NCI-H128 (cell line): ENCODE measurements at regions not wholly inside any gene's neighbourhood (a gene's known extent, or its start where the extent isn't known, plus 50 kb on each side); places are given as distances from the start of the nearest gene placed in this dataset.
"Not testable (repeated sequence)": the region's sequence is repeated elsewhere in the genome, so short reads cannot be mapped to it uniquely, and the experiment has no call there.

Experiments used
- DNase-seq: peaks from one replicate; lab custom pipeline; 2025; ENCODE audit not compliant: unreplicated experiment; lab: John Stamatoyannopoulos, UW

- no peak for DNase-seq
Measured at GRCh38 chr7:131803816-131804215, 247.4 kb upstream of the PODXL start.

DNA sequence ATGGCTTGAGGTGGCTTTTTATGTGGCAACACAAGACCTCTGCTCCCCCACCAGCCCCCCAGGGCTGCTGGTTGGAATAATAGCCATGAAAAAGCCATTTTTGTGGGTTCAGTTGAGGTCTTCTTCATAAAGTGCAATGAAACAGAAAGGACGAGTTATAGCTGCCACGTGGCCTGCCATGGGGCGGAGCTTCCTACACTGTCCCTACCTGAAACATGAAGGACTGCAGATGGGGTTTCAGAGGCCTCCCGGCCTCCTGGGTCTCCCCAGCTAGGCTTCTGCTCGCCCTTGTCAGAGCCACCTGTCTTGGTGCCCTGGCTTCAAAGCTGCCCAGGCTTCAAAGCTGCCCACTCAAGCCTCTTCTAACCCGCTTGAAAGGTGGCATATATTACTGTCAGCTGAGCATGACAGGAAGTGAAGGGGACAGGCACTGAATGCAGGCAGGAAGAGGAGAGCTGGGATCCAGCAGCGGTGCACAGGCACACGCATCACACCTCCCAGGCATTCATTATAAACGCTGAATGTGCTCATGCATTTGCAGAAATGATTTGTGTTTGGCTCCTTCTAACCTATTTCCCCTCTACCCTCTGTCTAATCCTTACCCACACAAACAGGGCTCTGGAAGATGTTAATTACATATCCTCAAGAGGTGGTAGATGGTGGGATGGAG lies 245.9 kb upstream of the PODXL start:
- DNase-seq = no peak

DNA sequence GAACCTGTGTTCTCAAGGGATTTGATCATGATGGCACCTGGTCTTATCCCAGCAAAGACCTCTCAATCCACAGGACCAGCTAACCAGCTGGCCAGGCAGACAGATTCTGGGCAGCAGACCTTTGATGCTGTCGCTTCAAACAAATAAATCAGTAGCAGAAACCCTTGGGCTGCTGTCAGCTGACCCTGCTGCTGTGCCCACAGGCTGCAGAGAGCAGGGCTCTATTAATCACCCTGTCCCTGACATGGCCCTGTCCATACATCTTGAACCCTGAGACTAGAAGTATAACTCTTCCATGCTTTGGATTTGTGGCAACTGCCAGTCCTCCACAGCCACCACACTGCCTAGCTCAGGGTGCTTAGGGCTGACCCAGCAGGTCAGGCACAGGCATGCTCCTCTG lies 244.1 kb upstream of the PODXL start:
- no peak for DNase-seq

GRCh38 chr7:131800008-131800407 lies 243.6 kb upstream of the PODXL start:
- no peak for DNase-seq

DNA sequence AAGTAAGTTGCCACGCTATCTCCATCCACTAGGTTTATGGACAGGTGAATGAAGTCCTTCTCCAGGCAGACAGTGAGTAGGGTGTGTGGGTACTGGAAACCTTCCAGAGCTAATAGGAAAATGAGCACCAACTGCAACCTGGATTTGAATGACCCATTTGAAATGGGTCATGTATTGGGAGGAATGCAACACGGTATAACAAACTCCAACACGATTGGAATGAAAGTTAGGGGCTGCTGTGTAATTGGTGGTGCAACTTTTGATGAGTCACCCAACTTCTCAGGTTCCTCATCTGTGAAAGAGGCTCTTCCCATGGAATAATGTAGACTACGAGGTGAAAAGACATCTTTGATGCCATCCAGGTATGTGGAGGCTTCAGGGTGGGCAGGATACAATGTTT lies 241.4 kb upstream of the PODXL start:
- no peak for DNase-seq

DNA sequence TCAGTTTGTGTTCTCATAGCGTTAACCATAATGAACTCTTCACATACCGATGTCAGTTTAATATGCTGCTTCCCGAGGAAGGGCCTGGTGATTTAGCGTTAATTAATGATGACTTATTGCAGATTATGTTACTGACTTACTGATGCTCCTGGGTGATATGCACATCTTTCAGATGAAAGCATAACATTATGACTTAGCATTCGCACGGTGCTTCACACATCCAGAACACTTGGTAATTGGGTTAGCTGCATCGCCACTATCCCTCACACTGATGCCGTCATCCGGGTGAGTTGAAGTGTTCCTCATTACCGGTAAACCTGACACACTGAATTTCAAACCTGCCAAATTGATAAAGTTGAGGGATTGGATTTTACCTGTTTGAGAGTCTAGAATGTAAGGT lies 239.0 kb upstream of the PODXL start:
- no peak for DNase-seq

GRCh38 chr7:131792311-131792710 lies 235.9 kb upstream of the PODXL start:
- no peak for DNase-seq

DNA sequence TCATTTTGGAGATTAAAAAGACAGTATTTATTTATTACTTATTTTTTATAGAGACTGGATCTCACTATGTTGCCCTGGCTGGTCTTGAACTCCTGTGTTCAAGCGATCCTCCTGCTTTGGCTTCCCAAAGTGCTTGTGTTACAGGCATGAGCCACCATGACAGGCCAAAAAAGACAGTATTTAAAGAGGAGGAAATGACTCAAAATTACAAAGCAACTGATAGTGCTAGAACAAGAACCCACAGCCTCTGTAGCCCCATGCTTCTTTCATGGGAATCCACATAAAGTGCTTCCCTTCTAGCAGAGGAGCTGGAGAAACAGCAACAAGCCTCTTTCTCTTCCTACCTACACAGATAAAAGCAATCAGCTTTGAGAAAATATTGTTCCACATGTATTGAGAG lies 230.7 kb upstream of the PODXL start:
- no peak for DNase-seq

DNA sequence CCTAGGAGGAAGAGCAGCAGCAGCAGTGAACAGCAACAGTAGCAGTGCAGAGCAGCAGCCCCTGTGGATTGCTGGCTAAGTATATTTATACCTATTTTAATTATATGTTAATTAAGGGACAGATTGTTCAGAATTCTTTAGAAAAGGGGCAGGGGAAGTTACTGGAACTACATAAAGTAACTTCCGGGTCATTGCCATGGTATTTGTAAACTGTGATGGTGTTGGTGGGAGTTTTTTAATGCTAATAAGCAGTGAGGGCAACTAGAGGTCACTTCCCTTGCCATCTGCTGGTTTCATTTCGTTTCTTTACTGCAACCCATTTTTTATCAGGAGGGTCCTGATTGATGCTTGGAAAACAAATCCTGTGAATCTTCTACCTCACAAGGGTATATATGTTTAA lies 229.8 kb upstream of the PODXL start:
- DNase-seq = no peak

- no peak for DNase-seq
Measured at GRCh38 chr7:131778601-131779000, 222.2 kb upstream of the PODXL start.

DNA sequence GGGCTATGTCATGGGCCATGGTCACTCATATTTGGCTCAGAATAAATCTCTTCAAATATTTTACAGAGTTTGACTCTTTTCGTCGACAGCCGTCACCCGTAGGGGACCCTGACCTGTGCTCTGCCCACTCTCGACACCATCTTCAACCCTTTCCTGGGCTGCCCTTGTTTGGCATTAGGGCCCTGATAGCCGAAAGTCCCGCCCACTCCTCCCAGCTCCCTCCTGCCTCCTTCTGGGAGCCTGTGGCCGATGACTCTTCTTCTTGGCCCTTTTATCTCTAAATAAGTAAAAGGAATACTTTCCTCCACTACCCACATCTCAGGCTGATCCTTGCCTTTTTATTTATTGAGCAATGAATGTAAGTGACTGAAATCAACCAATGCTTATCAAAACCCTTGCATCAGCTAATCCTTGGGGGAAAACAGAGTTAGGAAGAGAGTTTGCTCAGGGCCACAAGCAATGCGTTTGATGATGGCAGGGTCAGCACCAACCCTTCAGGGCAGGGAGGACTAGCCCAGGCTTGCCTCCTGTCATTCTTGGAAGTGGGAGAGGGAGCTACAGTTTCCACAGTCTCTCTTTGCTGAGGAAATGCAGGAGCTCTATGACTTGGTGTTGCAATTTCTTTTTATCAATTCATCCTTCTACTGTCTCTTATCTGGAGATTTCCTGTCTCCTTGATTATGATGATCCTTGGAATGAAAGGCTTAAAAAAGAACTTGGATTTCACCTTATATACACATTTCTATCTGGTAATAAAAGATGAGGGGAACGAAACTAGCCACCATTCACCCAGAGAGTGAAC lies 218.2 kb upstream of the PODXL start:
- DNase-seq = no peak

DNA sequence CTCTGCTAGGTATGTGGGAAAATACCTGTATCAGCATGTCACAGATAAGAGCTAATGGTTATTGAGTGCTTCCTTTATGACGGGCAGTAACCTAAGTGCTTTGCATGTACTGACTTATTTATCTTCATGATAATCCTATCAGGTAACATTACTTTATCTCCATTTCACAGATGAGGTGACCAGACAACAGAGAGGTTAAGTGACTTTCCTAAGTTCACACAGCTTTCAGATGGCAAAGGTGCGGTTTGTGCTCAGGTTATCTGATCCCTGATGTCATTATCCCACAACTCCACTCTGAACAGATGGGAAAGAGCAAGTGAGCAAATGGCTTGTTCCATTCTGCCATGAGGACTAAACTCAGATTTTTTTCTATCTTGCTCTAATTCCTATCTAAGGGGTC lies 217.0 kb upstream of the PODXL start:
- DNase-seq = no peak

GRCh38 chr7:131769241-131769640 lies 212.8 kb upstream of the PODXL start:
- DNase-seq = no peak

- DNase-seq = no peak
Measured at GRCh38 chr7:131767591-131767990, 211.2 kb upstream of the PODXL start.

- DNase-seq = no peak
Measured at GRCh38 chr7:131765575-131765974, 209.1 kb upstream of the PODXL start.

GRCh38 chr7:131764143-131764775 lies 207.8 kb upstream of the PODXL start:
- DNase-seq = no peak

DNA sequence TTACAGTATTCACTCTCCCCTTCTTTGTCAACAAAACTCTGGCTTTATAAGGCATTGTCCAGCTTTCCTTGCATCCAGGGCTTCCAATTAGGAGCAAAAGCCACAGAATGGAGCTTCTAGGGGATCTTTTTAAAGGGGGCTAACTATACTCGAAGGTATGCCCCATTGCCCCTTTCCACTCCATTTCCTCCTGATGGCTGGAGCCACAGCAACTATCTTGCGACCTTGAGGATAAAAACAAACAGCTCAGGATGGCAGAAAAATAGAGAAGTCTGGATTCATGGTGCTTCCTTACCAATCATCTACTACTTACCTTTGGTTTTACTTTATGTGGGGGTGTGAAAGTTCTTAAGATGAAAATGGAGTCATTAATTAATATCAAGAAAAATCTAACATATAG lies 206.3 kb upstream of the PODXL start:
- no peak for DNase-seq

DNA sequence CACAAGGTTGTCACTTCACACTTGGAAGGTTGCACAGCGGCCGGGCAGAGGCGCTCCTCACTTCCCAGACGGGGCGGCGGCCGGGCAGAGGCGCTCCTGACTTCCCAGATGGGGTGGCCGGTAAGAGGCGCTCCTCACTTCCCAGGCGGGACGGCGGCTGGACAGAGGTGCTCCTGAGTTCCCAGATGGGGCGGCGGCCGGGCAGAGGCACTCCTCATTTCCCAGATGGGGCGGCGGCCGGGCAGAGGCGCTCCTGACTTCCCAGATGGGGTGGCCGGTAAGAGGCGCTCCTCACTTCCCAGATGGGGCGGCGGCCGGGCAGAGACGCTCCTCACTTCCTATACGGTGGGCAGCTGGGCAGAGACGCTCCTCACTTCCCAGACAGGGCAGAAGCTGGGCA lies 199.4 kb upstream of the PODXL start:
- DNase-seq = not testable (repeated sequence)

- DNase-seq = no peak
Measured at GRCh38 chr7:131753620-131754222, 197.3 kb upstream of the PODXL start.

DNA sequence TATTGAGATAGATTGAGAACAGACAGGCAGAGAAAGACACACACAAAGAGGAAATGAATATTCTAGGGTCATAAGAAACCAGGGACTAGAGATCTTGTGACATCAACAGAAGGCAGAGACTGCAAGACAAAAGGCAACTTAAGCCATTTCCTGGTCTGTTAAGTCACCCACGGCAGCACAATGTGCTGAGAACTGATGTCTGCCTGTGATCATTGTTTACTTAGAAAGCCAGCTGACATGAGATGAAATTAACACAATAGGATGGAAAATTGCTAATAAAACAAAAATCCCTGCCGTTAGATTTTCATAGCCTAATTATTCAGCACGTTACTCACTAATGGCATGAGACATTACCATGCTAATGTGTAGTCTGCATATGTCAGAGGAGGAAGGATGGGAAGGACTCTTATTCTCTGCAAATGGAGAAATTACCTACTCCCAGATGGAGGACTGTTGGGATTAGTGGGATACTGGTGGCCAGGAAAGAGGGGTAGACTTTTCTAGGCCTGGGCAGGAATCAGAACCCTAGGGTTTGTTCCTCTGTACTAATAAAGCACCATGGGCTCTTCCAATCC lies 191.3 kb upstream of the PODXL start:
- no peak for DNase-seq

- DNase-seq = no peak
Measured at GRCh38 chr7:131745390-131746248, 189.2 kb upstream of the PODXL start.
